GM12891 (cell line): ENCODE measurements at regions not wholly inside any gene's neighbourhood (a gene's known extent, or its start where the extent isn't known, plus 50 kb on each side); places are given as distances from the start of the nearest gene placed in this dataset.

Source experiments
- POLR2A ChIP-seq: IDR thresholded peaks from 2 replicates; pipeline ENCODE4 v1.6.1; 2011; ENCODE audit warnings: low read depth, low read length, control low read depth
- SPI1 ChIP-seq: IDR thresholded peaks from 2 replicates; pipeline ENCODE4 v1.6.1; 2011; ENCODE audit warnings: low read depth, low read length, control low read depth
- TAF1 ChIP-seq: IDR thresholded peaks from 2 replicates; pipeline ENCODE4 v1.6.1; 2011; ENCODE audit warnings: low read depth, low read length, control low read depth

DNA sequence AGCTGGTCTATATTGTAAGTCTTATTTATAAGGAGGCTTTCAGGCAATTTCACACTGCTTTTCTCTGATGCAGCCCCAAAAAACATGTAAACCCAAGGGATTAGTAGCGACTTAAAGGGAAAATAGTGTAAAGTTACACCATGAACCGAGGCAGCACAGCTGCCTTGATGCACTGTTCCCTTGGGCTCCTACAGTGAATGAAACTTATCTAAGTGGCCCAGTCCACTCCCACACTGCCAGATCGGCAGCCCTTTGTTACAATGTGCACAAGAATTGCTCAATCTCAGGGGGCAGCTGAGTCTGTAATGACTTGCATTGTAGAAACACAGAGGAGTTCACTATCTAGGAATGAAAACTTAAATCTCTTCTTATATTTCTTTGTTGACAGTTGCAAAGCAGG is 120.8 kb upstream of the ADGRL2 start:
- no peak for TF ChIP-seq POLR2A
- no peak for TF ChIP-seq SPI1
- no peak for TF ChIP-seq TAF1
